Brain microvascular endothelial cell (primary cell): ENCODE measurements at regions not wholly inside any gene's neighbourhood (a gene's known extent, or its start where the extent isn't known, plus 50 kb on each side); places are given as distances from the start of the nearest gene placed in this dataset.

ENCODE experiments used
- DNase-seq: peaks from one replicate; pipeline ENCODE4 v3.0.0-alpha.2; 2020
- H3K27ac ChIP-seq: fragments of 250-450 bp; sonication (Bioruptor Pico); 2 replicates; pipeline ENCODE4 v1.5.1; 2020; ENCODE audit warnings: mild to moderate bottlenecking, moderate library complexity
- H3K27me3 ChIP-seq: fragments of 250-450 bp; sonication (Bioruptor Pico); replicated peaks from 2 replicates; pipeline ENCODE4 v1.5.1; 2020; ENCODE audit warnings: mild to moderate bottlenecking
- H3K36me3 ChIP-seq: fragments of 250-450 bp; sonication (Bioruptor Pico); replicated peaks from 2 replicates; pipeline ENCODE4 v1.5.1; 2020; ENCODE audit warnings: mild to moderate bottlenecking
- H3K4me3 ChIP-seq: 2 replicates; pipeline ENCODE4 v1.5.1; 2011; ENCODE audit warnings: low read depth, mild to moderate bottlenecking, control low read depth, low read length, moderate library complexity
- CTCF ChIP-seq: IDR thresholded peaks from 2 replicates; pipeline ENCODE4 v1.5.1; 2011; ENCODE audit warnings: low read depth, mild to moderate bottlenecking, moderate library complexity, low read length, control low read depth, inconsistent platforms; ENCODE audit errors: missing control alignments
- in situ Hi-C: cut with HindIII; loops from 2 replicates; pipeline ENCODE4 v1.10.0; 2017; ENCODE audit warnings: low sequenced_read_pairs, low pct_ligation_motif_present

GRCh38 chr4:184950926-184951325 is 67.4 kb upstream of the HELT start:
- in situ Hi-C loops: no loop called here
- no peak for DNase-seq
- TF ChIP-seq CTCF: no peak
- H3K27me3 ChIP-seq: no peaks in the 10 kb centered on the region
- no peaks in the 10 kb centered on the region for H3K36me3 ChIP-seq
- H3K27ac ChIP-seq: no peak overlapping the region
- no peak overlapping the region for H3K4me3 ChIP-seq

DNA sequence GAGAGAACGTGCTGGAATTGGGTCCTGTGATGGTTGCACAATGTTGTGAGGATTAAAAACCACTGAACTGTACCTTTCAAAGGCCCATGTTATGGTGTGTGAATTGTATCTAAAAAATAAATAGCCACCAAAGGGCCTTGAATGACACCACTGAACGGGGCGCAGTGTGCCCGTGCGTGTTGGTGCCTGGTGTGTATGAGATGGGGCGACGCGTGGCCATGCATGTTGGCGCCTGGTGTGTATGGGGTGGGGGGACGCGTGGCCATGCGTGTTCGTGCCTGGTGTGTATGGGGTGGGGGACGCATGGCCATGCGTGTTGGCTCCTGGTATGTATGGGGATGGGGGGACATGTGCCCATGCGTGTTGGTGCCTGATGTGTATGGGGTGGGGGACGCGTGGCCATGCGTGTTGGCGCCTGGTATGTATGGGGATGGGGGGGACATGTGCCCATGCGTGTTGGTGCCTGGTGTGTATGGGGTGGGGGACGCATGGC is 66.6 kb upstream of the HELT start:
- in situ Hi-C loops: no loop called here
- H3K36me3 ChIP-seq: no peaks in the 10 kb centered on the region
- DNase-seq: no peak
- TF ChIP-seq CTCF: no peak
- H3K27ac ChIP-seq: no peak overlapping the region
- no peaks in the 10 kb centered on the region for H3K27me3 ChIP-seq
- no peak overlapping the region for H3K4me3 ChIP-seq

- in situ Hi-C loops: no loop called here
- no peaks in the 10 kb centered on the region for H3K27me3 ChIP-seq
- TF ChIP-seq CTCF: no peak
- no peak overlapping the region for H3K4me3 ChIP-seq
- H3K27ac ChIP-seq: no peak overlapping the region
- H3K36me3 ChIP-seq: no peaks in the 10 kb centered on the region
- DNase-seq: no peak
Measured at GRCh38 chr4:184952522-184952921, 65.8 kb upstream of the HELT start.

DNA sequence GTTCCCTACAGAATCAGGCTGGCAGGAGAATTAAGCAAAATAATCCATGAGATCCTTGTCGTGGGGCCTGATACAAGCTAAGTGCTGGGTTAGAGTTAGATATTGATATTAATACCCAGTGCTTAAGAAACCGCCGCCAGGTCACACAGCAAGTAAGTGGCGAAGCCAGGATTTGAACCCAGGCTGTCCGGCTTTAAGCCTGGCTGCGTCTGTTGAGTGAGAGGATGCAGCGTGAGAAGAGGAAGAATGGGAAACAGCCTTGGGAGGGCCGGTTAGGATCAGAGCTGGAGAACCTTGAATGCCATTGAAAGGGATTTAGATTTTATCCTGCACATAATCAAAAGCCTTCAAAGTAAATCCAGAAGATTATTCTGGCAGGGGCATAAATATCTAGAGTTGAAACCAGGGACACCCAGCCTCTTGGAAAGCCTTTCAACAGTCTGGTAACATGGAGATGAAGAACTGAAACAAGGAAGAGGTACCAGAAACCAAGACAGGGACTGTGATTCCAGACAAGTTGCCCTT is 64.8 kb upstream of the HELT start:
- H3K27me3 ChIP-seq: no peaks in the 10 kb centered on the region
- no peak overlapping the region for H3K27ac ChIP-seq
- TF ChIP-seq CTCF: no peak
- in situ Hi-C loops: no loop called here
- no peaks in the 10 kb centered on the region for H3K36me3 ChIP-seq
- DNase-seq: no peak
- no peak overlapping the region for H3K4me3 ChIP-seq

- TF ChIP-seq CTCF: no peak
- H3K4me3 ChIP-seq: no peak overlapping the region
- H3K27me3 ChIP-seq: no peaks in the 10 kb centered on the region
- no peaks in the 10 kb centered on the region for H3K36me3 ChIP-seq
- H3K27ac ChIP-seq: no peak overlapping the region
- in situ Hi-C loops: no loop called here
- no peak for DNase-seq
Measured at GRCh38 chr4:184953971-184954370, 64.3 kb upstream of the HELT start.

GRCh38 chr4:184954482-184954881 is 63.8 kb upstream of the HELT start:
- Histone ChIP-seq H3K4me3 (no peak overlapping the region), H3K27me3 (no peaks in the 10 kb centered on the region), H3K36me3 (no peaks in the 10 kb centered on the region), H3K27ac (no peak overlapping the region)
- TF ChIP-seq CTCF: no peak
- no peak for DNase-seq
- in situ Hi-C loops: no loop called here
